ENCODE measurements at regions not wholly inside any gene's neighbourhood (a gene's known extent, or its start where the extent isn't known, plus 50 kb on each side); places are given as distances from the start of the nearest gene placed in this dataset.

DNA sequence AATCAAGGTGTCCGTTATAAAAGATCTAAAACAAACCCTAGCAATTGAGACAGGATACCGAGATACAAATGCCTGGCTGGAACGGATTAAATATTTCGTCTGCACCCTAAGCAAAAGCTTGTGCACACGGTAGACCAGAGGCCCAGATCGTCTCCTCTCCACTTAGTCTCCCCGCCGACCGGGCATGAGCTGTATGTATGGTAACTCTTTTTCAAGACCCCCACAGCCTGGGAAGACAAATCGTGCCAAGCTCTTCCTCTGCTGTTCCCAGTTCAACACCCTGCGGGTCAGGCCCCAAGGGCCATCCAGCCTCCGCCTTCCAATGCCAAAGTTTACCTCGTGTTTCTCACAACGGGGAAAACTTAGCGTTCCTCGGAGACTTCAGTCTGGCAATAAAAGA is 285.7 kb upstream of the GALNT17 start:
- Histone ChIP-seq H3K4me1 (ENCODE audit: low read length) (no peaks in the 10 kb centered on the region), H3K27ac (ENCODE audit: low read length) (no peak overlapping the region), H3K9ac (ENCODE audit: low read length) (no peak overlapping the region), H3K27me3 (ENCODE audit: low read depth, low read length) (no peaks in the 10 kb centered on the region), H3K36me3 (replicated peaks; ENCODE audit: low read depth, low read length) (no peaks in the 10 kb centered on the region), H3K9me3 (ENCODE audit: insufficient read depth, low read length) (no peaks in the 10 kb centered on the region), H4K20me1 (ENCODE audit: insufficient read depth, low read length) (no peaks in the 10 kb centered on the region), H3K79me2 (ENCODE audit: low read length) (no peaks in the 10 kb centered on the region), H3K4me2 (ENCODE audit: low read length) (no peak overlapping the region), H2AFZ (ENCODE audit: low read depth, low read length) (no peak overlapping the region), H3K4me3 (ENCODE audit: low read length) (no peak overlapping the region)
- no peak for TF ChIP-seq EZH2phosphoT487 (IDR thresholded peaks at IDR 0.05; ENCODE audit: low read depth)
- TF ChIP-seq, protein P1, sequence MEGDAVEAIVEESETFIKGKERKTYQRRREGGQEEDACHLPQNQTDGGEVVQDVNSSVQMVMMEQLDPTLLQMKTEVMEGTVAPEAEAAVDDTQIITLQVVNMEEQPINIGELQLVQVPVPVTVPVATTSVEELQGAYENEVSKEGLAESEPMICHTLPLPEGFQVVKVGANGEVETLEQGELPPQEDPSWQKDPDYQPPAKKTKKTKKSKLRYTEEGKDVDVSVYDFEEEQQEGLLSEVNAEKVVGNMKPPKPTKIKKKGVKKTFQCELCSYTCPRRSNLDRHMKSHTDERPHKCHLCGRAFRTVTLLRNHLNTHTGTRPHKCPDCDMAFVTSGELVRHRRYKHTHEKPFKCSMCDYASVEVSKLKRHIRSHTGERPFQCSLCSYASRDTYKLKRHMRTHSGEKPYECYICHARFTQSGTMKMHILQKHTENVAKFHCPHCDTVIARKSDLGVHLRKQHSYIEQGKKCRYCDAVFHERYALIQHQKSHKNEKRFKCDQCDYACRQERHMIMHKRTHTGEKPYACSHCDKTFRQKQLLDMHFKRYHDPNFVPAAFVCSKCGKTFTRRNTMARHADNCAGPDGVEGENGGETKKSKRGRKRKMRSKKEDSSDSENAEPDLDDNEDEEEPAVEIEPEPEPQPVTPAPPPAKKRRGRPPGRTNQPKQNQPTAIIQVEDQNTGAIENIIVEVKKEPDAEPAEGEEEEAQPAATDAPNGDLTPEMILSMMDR (IDR thresholded peaks at IDR 0.05; ENCODE audit: low read depth, low read length) = no peak

DNA sequence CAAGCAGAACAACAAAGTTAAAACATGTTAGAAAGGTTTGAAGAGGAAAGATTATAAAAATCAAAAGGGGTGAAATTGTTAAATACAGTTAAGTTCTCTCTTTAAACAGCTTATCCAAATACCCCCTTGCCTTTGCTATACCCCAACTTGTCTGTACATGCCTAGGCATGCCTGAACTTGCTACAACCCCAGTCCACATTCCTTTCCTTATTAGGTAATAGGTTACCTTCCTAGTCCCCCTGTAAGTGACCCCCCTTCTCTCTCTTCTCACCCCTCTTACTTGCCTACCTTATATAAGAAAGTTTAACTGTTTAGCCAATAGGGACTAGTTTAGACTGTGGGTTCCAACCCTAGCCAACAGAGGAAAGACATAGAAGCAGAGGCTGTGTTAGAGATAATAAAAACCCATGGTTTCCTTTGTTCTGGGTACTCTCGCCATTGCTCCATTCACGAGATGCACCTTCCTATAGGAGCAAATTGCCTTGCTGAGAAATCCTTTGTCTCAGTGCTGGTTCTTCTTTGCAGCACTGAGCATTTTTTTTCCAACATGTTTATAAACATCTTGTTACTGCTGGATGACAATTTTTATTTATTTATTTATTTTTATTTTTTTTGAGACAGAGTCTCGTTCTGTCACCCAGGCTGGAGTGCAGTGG is 282.2 kb upstream of the GALNT17 start:
- Histone ChIP-seq H3K4me3 (ENCODE audit: low read length) (no peak overlapping the region), H3K27me3 (ENCODE audit: low read depth, low read length) (no peaks in the 10 kb centered on the region), H4K20me1 (ENCODE audit: insufficient read depth, low read length) (no peaks in the 10 kb centered on the region), H3K79me2 (ENCODE audit: low read length) (no peaks in the 10 kb centered on the region), H3K27ac (ENCODE audit: low read length) (no peak overlapping the region), H3K4me1 (ENCODE audit: low read length) (no peaks in the 10 kb centered on the region), H3K9me3 (ENCODE audit: insufficient read depth, low read length) (no peaks in the 10 kb centered on the region), H3K9ac (ENCODE audit: low read length) (no peak overlapping the region), H3K4me2 (ENCODE audit: low read length) (no peak overlapping the region), H3K36me3 (replicated peaks; ENCODE audit: low read depth, low read length) (no peaks in the 10 kb centered on the region), H2AFZ (ENCODE audit: low read depth, low read length) (no peak overlapping the region)
- TF ChIP-seq, protein P1 (IDR thresholded peaks at IDR 0.05; ENCODE audit: low read depth, low read length) = no peak
- no peak for TF ChIP-seq EZH2phosphoT487 (IDR thresholded peaks at IDR 0.05; ENCODE audit: low read depth)

DNA sequence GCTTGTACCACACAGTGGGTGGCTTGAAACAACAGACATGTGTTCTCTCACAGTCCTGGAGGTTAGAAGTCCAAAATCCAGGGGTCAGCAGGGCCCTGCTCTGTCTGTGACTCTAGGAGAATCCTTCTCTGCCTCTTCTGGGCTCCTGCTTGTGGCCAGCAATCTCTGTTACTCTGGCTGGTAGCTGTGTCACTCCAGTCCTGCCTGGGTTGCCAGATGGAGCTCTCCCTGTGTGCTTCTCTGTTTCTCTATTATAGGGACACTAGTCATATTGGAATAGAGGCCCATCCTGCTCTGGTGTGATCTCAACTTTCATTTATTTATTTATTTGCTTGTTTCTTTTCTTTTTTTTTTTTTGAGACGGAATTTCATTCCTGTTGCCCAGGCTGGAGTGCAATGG is 276.6 kb upstream of the GALNT17 start:
- H4K20me1 ChIP-seq (ENCODE audit: insufficient read depth, low read length) = no peaks in the 10 kb centered on the region
- H3K36me3 ChIP-seq (replicated peaks; ENCODE audit: low read depth, low read length) = no peaks in the 10 kb centered on the region
- no peak for TF ChIP-seq EZH2phosphoT487 (IDR thresholded peaks at IDR 0.05; ENCODE audit: low read depth)
- TF ChIP-seq, protein P1 (IDR thresholded peaks at IDR 0.05; ENCODE audit: low read depth, low read length) = no peak
- H3K9ac ChIP-seq (ENCODE audit: low read length) = no peak overlapping the region
- H3K4me3 ChIP-seq (ENCODE audit: low read length) = no peak overlapping the region
- H3K9me3 ChIP-seq (ENCODE audit: insufficient read depth, low read length) = no peaks in the 10 kb centered on the region
- H3K79me2 ChIP-seq (ENCODE audit: low read length) = no peaks in the 10 kb centered on the region
- no peaks in the 10 kb centered on the region for H3K27me3 ChIP-seq (ENCODE audit: low read depth, low read length)
- no peak overlapping the region for H3K4me2 ChIP-seq (ENCODE audit: low read length)
- no peaks in the 10 kb centered on the region for H3K4me1 ChIP-seq (ENCODE audit: low read length)
- H2AFZ ChIP-seq (ENCODE audit: low read depth, low read length) = no peak overlapping the region
- no peak overlapping the region for H3K27ac ChIP-seq (ENCODE audit: low read length)

DNA sequence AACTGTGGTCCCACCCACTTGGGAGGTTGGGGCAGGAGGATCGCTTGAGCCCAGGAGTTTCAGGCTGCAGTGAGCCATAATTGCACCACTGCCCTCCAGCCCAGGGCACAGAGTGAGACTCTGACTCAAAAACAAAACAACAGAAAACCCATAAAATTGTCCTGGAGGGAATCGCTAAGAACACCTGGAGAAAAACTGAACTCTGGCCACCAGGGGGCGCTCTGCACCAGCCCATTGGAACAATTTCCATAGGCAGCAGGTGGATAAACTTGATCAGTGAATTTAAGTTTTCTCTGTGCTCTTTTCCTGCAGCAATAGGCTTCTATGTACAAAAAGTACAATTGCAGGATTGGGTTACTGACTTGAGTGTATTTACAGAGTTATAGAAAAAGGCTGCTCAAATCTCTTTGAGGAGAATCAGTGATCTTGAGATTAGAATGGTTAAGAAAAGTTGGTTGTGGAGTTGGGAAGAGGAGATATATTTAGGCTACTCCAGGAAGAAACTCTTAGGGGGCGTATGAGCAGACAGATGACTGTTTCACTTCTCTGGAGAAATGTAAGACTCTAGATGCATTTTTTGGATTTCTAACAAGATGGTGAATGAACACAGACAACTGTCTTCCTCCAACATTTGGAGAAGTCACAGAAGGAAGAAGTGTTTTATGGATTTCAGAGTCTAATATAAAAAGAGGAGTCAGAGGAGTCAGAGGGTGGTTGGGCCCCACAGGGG is 274.9 kb upstream of the GALNT17 start:
- H3K79me2 ChIP-seq (ENCODE audit: low read length) = no peaks in the 10 kb centered on the region
- no peak overlapping the region for H3K4me3 ChIP-seq (ENCODE audit: low read length)
- no peak overlapping the region for H3K27ac ChIP-seq (ENCODE audit: low read length)
- no peak overlapping the region for H3K9ac ChIP-seq (ENCODE audit: low read length)
- H2AFZ ChIP-seq (ENCODE audit: low read depth, low read length) = no peak overlapping the region
- TF ChIP-seq, protein P1 (IDR thresholded peaks at IDR 0.05; ENCODE audit: low read depth, low read length) = peak; percentile 90
- TF ChIP-seq EZH2phosphoT487 (IDR thresholded peaks at IDR 0.05; ENCODE audit: low read depth) = no peak
- H4K20me1 ChIP-seq (ENCODE audit: insufficient read depth, low read length) = no peaks in the 10 kb centered on the region
- H3K36me3 ChIP-seq (replicated peaks; ENCODE audit: low read depth, low read length) = no peaks in the 10 kb centered on the region
- no peaks in the 10 kb centered on the region for H3K4me1 ChIP-seq (ENCODE audit: low read length)
- no peaks in the 10 kb centered on the region for H3K27me3 ChIP-seq (ENCODE audit: low read depth, low read length)
- no peaks in the 10 kb centered on the region for H3K9me3 ChIP-seq (ENCODE audit: insufficient read depth, low read length)
- H3K4me2 ChIP-seq (ENCODE audit: low read length) = no peak overlapping the region
